HEK293T (cell line): ENCODE measurements at regions not wholly inside any gene's neighbourhood (a gene's known extent, or its start where the extent isn't known, plus 50 kb on each side); places are given as distances from the start of the nearest gene placed in this dataset.

Experiments
- ARNT ChIP-seq: fragments of 450-650 bp; IDR thresholded peaks from 2 replicates; pipeline ENCODE4 v1.6.1; 2017; ENCODE audit warnings: mild to moderate bottlenecking
- ELF4 ChIP-seq: fragments of 450-650 bp; IDR thresholded peaks from 2 replicates; pipeline ENCODE4 v1.6.1; 2017; ENCODE audit warnings: antibody characterized with exemption
- FOXA1 ChIP-seq: fragments of 450-650 bp; IDR thresholded peaks from 2 replicates; pipeline ENCODE4 v1.6.1; 2016; ENCODE audit warnings: mild to moderate bottlenecking
- FOXM1 ChIP-seq: fragments of 450-650 bp; IDR thresholded peaks from 2 replicates; pipeline ENCODE4 v1.6.1; 2017; ENCODE audit warnings: mild to moderate bottlenecking, borderline replicate concordance
- NFRKB ChIP-seq: fragments of 450-650 bp; IDR thresholded peaks from 2 replicates; pipeline ENCODE4 v1.6.1; 2016; ENCODE audit warnings: mild to moderate bottlenecking, moderate library complexity
- SP1 ChIP-seq: fragments of 450-650 bp; IDR thresholded peaks from 2 replicates; pipeline ENCODE4 v1.6.1; 2017
- SUZ12 ChIP-seq: fragments of 450-650 bp; IDR thresholded peaks from 2 replicates; pipeline ENCODE4 v1.6.1; 2016; ENCODE audit warnings: mild to moderate bottlenecking
- ZNF384 ChIP-seq: fragments of 450-650 bp; IDR thresholded peaks from 2 replicates; pipeline ENCODE4 v1.6.1; 2016

- no peak for TF ChIP-seq ARNT
- no peak for TF ChIP-seq NFRKB
- no peak for TF ChIP-seq ELF4
- TF ChIP-seq ZNF384 = no peak
- TF ChIP-seq FOXA1 = no peak
- no peak for TF ChIP-seq SP1
- no peak for TF ChIP-seq SUZ12
- no peak for TF ChIP-seq FOXM1
These were observed 198.5 kb upstream of the GALNT5 start for GRCh38 chr2:157059036-157059435.
